HG03135 (cell line): ENCODE measurements at regions not wholly inside any gene's neighbourhood (a gene's known extent, or its start where the extent isn't known, plus 50 kb on each side); places are given as distances from the start of the nearest gene placed in this dataset.
"Not testable (repeated sequence)": the region's sequence is repeated elsewhere in the genome, so short reads cannot be mapped to it uniquely, and the experiment has no call there.

ENCODE experiments used
- ATAC-seq: cut with Tn5 transposase; IDR thresholded peaks from one replicate; pipeline ENCODE4 v1.9.1; 2021; ENCODE audit warnings: mild to moderate bottlenecking, moderate library complexity; ENCODE audit not compliant: unreplicated experiment

DNA sequence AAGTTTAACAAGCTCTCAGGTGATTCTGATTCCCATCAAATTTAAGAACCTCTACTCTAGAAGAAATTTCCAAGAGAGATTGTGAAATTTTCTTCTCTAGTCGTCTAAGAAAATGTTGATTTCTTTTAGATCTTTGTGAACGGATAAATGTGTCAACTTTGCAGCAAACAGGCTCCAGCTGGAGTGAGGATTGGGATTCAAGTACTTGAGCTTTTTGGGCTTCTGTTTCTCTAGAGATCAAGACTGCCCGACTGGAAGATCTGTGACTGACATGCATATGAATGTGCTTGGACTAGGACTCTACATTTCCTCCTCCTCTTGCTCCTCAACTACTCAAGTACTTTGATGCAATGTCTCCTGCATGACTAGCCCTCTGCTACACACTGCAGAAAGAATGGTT is 388.3 kb downstream of the TMEM38B start:
- no peak for ATAC-seq

DNA sequence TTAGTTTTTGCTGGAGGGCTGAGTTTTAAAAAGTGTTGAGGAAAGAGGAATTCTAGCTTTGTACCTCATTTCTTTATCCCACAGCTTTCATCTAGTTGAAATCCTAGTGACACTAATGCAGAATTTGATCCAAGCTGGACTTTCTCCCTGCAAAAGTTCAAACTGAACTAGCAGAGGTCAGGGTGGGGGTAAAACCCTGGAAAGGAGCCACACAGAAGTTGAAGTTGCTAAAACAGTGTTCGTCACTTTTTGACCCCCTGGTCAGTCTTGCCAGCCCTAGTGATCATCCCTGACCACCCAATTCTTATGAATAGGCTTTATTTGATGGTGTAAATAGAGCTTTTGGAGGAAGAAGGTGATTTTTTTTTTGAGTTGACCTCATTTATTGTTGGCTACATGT is 390.4 kb downstream of the TMEM38B start:
- ATAC-seq: no peak

DNA sequence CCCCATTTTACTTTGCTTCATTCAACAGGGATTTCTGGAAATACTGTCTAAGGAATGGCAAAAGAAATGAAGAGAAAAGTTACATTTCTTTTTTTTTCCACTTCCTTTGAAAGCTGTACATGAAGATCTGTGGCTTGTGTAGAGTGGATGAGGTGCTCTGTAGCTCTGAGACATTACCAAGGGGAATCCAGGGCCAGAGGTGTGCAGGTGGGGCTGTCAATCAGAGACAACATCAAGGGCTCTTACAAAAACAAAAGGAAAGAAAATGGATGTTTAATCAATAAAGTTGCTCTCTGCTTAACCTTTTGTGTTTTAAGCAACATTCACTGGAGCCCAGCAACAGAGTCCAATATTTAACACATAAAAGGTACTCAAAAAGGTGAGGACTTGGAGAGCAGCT is 391.1 kb downstream of the TMEM38B start:
- no peak for ATAC-seq

DNA sequence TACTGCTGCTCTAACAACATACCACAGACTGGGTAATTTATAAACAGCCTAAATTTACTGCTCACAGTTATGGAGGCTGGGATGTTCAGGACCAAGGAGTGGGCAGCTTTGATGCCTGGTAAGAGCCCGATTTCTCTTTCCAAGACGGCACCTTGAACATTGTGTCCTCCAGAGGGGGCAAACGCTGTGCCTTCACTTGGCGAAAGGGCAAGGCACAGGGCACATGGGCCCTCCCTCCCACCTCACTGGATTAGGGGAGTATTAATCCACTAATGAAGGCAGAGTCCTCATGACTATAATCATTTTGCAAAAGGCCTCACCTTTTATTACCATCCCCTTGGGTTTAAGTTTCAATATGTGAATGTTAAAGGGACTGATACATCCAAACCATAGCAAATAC is 397.7 kb downstream of the TMEM38B start:
- no peak for ATAC-seq

DNA sequence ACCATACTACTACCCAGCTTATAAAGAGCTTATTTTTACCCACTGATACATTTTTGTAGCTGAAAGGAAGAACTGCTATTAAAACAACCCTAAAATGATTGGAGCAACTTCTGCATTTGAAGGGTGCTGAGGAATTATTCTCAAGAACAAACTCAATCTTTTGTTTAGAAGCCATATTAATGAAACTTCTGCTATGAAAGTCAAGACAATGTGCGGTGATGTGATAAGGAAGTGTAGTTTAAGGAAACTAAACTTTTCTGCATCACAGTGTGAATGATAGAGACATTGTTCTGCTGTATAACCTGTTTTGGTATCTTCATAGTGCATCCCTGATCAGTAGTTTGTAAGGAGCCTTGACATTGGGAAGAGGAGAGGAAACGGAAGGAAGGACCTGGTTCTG is 408.5 kb downstream of the TMEM38B start:
- no peak for ATAC-seq

DNA sequence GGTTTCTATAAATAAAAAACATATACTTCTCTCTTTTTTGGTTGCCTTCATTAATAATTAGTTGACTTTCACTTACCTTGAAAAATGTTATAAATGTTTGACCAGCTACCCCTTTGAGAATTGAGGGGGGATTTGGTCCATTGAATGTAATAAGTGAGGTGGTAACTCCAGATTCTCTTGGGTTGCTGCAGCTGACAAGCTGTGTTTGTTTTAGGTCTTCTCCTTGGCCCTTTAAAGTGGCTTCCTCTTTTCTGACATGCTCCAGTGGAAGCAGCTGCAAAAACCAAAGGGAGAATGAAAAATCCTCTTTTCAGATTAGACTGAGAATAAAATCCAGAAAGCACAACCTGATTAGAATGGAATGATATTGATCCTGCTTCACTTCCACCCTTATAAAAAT is 410.5 kb downstream of the TMEM38B start:
- ATAC-seq: no peak

DNA sequence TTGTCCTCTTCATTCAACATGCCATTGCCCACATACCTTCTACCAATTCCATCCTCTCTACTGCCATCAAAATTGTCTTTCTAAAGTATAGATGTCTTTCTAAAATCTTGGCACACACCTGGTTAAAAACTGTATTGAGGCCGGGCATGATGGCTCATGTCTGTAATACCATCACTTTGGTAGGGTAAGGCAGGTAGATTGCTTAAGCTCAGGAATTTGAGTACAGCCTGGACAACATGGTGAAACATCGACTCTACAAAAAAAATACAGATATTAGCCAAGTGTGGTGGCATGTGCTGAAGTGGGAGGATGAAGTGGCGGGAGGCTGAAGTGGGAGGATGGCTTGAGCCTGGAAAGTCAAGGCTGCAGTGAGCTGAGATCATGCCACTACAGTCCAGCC is 412.1 kb downstream of the TMEM38B start:
- ATAC-seq: no peak

DNA sequence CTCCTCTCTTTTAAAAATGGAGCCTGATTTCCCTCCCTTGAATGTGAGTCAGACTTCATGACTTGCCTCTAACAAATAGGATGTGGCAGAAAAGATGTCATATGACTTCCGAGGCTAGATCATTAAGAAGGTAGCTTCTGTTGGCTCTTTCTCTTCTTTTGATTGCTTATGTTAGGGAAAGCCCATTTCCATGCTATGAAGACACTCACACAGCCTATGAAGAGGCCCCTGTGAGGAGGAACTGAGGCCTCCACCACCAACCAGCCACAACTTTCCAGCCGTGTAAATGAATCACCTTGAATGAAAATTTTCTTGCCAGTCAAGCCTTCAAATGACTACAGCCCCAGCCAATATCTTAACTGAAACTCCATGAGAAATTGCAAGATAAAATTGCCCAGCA is 413.4 kb downstream of the TMEM38B start:
- ATAC-seq: no peak

DNA sequence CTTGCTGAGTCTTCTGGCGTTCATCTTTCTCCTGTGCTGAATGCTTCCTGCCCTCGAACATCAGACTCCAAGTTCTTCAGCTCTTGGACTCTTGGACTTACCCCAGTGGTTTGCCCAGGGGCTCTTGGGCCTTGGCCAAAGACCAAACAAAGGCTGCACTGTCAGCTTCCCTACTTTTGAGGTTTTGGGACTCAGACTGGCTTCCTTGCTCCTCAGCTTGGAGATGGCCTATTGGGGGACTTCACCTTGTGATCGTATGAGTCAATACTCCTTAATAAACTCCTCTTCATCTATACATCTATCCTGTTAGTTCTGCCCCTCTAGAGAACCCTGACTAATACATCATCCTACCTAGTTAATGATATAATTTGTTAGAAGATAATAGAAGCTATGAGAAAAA is 415.4 kb downstream of the TMEM38B start:
- ATAC-seq: not testable (repeated sequence)

DNA sequence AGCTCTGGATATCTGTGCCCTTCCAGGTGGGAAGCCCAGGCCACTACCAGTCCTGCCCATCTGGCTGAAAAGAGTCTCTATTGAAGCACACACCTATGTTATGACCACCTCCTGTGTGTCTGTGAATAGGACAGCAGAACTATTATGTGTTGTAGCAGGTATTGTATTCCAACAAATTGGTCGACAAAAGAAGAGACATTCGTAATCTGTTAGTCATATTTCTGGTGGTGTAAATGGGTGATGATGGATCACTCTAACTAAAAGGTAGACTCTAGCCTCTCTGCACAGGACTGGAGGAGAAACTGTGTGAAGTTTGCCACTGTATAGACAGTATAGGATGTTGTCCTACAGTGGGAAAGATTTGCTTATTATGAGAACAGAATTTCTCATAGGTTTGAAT is 416.1 kb downstream of the TMEM38B start:
- no peak for ATAC-seq

DNA sequence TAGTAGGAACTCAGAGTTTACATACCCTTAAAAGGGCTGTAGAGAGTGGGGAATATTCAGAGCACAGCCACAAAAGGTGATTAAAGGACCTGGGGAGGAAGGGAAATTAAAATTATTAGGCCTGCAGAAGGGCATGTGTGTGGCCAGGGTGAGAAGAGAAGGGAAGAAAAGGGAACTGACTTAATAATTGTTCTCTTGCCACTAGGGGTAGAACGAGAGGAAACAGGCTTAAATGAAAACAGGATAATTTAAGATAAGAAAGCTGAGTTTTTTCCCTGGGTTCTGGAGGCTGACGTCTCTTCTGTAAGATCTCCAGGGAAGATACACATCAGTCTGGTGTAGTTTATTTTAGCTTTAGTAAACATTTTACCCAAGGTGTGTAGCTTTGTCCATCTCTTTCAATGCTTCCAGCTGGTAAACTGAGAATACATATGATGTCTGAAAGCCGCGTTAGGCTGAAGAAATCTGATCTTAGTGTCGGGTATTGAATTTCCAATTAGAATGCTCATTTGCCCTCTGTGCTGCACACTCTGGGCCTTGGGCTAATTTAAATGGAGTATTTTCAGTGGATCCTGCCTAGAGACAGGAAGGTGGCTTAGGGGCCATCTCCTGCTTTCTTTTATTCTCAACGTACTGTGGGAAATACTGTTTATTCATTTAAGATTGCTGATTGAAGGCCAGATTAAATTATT is 416.8 kb downstream of the TMEM38B start:
- ATAC-seq: no peak

DNA sequence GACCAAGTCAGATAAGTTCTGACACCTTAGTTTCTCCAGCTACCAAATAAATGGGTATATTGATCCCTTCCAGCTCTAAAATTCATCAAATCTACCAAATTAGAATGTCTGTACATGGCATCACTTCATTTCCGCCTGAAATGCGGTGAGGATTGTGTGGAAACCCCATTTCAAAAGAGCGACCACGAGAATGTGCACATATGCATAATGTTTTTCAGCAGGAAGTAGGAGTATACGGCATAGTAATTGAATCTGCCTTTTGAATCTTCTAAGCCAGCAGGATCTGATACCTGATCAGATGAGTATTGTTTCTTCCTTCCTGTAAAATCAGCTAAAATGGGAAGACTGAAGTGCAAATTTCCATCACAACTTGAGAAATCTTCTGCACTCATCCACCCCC is 418.6 kb downstream of the TMEM38B start:
- no peak for ATAC-seq

DNA sequence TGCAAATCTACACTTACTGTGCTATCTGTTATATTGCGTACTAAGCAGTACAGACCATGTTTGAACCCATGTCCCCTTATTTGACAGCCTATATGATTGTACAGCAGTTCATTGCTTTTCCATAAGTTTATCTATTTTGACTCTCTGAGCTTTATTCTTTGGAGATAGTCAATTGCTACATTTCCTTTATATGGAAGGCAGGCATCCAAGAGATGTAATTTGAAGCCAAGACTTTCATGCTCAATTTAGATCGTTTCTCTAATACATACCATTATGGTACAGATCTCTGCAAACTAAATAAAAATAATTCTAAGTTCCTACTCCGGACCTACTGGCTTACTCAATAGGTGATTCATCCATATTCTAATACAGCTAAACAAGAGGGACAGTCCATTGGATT is 424.8 kb downstream of the TMEM38B start:
- no peak for ATAC-seq

DNA sequence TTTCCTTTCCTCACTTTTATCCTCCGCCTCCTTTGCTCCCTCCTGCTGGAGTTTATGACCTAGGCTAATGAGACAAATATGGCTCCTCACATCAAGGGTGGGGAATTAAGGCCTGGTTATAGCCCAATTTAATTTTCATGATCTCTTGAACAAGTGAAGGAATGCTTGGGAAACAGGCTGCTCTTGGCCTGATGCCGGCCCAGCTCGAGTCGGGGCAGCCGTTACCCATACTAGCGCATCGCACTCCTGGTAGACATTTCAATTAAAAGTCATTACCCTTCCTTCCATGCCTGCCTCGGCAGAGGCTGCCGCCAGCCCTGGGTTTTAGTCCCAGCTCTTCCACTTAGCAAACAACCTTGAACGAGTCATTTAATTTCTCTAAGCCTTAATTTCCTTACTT is 425.7 kb downstream of the TMEM38B start:
- no peak for ATAC-seq

DNA sequence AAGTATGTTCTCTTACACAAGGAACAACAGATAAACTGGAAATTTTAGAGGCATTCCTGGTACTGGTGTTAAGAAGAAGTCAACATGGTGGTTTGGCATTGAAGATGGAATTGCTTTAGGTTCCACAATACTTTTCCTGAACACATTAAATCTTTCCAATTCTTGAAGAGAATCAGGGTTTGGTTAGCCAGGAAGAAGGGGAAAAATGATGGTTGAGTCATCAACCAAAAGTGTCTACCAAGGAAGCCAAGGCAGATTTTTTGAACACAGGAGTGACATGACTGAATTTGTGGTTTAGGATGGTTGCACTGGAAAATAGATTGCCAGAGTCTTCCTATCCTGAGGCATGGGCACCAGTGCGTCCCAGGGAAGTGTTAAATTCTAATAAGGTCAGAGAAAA is 433.4 kb downstream of the TMEM38B start:
- no peak for ATAC-seq

DNA sequence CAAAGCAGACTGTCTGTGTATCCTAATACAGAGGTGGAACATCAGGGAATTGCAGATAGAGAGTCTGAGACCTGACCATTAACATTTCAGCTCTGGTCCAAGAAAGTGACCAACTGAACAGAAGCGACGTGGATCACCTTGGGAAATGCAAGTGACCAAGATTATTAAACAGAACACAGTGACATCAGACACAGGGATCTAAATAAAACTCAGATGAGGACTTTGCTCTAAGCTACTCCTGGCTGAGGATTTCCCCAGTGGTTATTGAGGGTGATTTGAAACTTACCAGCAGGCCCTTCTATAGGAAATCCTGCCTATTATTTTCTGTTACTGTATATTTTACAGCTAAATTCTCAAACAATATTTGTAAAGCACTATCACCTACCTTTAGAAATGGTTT is 436.0 kb downstream of the TMEM38B start:
- no peak for ATAC-seq

DNA sequence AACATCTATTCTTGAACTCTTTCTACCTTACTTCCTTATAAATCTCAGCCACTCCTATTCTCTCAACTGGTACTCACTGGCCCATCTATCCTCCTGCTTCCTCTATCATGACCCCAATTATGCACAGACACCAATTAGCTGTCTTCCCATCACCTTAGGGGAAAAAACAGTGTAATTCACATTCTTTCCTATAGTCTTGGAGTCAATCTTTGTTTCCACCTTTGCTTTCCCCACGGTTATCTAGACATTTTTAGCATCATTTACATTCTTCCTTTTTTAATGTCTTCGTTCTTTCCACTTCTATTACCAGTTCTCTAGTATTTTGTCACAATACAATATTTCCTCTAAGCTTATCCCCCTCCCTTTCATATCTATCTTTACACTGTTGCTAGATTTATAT is 449.4 kb downstream of the TMEM38B start:
- ATAC-seq: no peak

DNA sequence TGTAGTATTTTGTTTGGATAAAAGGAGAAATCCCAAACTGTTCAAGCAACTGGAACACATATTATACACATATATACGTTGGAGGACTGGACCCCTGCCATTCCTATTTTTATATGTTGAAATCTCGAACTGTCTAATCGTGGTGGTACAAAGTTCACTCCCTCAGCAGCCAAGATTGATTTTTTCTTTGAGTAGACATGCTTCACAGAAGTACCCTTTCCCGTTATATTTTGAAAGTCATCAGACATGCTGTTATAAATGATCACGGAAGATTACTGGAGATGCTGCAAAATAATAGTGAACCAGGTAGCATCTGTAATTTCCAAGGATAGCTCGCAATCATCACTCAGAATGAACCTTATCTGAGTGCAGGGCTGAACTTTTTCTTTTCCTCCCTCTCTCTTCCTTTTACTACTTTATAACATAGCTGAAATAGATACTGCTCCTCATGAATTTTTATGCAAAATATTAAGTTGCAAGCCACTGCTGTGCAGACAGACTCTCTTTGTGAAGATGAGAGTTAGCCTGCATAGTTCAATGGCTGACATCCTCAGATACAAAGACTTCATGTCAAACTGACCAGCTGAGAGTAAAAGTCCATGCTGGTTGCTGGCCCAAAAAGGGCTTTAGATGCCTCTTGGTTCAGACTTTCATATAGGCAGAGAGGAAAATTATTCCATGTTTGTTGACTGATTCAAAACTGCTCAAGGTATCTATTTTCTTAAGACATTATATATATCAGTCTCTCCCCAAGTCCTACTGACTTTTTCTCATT is 451.9 kb downstream of the TMEM38B start:
- ATAC-seq: no peak

DNA sequence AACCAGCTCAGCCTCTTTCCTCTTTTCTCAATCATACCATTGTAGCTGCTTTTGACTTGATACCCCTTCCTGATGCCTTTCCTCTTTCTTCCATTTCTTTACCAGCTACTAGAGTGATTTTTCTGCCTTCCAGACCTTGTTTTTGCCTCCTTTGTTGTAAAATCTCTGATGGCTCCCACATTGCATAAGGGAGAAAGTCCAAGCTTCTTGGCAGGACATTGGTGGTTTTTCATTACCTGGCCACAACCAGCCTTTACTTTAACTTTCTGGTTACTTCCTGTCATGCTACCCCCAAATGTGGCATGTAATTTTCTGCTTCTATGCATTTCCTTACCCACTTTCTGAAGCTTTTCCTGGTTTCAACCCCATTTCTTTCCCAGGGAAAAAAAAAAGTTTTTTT is 452.5 kb downstream of the TMEM38B start:
- no peak for ATAC-seq

DNA sequence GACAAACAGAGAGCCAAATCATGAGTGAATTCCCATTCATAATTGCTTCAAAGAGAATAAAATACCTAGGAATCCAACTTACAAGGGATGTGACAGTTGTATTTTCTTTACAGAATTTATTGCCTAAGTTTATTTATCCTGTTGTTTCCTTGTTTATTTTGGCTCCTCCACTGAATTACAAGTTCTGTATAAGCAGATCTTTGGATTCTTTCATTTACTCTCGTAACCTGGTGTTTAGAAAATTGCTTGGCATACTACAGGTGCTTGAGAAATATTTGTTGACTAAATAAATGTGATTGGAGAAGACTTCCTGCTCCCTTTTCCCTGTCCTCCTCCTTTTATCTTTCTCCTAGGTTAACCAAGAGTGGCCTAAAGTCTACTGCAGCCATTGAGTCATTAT is 455.6 kb downstream of the TMEM38B start:
- no peak for ATAC-seq

DNA sequence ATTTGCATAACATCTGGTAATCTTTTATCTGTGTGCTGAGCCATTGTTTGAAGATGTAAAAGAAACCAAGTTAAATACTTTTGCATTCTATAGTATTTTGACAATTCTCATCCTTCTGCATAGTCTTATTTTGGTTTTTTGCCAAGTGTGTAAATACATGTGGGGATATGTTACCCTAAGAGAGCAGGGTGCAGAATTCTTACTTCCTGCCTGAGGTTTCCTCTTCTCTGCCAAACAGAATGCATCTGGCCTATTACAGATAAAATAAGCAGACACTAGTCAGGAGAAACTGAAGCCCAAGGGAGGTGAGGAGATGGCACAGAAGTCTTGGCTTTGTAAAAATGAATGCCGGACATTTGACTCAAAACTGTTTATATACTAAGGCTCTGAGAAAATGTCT is 462.1 kb downstream of the TMEM38B start:
- no peak for ATAC-seq

DNA sequence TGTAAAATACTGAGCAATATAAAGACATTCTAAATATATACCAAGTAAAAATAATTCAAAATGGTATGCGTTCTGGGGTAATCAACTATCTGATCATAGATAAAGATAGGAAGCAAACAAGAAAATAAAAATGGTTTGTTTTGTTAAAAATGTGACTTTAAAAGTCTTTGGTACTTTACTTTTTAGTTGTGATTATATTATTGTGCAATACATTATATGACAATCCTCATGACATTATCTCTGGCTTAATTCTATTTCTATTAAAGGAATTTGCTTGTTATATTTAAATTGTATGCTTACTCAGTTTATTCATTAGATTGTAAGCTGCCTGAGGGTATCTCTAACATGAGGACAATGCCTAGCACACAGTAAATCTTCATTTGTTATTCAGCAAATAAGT is 477.9 kb downstream of the TMEM38B start:
- no peak for ATAC-seq

DNA sequence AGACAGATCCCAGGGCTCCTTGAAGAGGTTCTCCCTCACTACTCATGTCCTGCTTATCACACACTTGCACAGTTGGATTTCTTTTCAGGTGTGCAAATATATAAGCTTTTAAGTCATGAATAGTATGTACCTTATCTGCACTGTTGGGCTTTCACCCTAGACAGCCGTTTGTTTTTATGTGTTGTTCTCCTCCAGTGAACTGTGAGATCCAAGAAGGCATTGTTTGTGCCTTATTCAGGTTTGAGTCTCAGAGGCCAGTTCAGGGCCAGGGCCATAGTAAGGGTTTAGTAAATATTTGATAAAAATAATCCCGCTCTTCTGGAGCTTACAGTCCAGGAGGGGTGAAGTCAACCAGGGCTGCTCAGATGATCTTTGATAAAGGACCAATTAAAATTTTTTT is 480.0 kb downstream of the TMEM38B start:
- no peak for ATAC-seq
